ENCODE measurements at regions not wholly inside any gene's neighbourhood (a gene's known extent, or its start where the extent isn't known, plus 50 kb on each side); places are given as distances from the start of the nearest gene placed in this dataset.
"Not testable (repeated sequence)": the region's sequence is repeated elsewhere in the genome, so short reads cannot be mapped to it uniquely, and the experiment has no call there.

DNA sequence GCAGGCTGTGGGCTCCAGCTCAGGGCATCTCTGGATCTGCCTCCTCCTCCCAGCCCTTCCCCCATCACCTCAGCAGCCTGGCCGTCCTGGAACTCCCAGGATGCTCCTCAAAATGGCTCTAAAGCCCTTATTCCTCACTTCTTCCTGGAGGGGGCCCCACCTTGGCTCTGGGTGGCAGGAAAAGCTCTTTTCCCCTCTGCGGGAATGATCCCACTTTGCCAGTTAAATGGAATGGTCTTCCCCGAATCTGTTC, 79.1 kb upstream of the GOLGA6L4 start:
- not testable (repeated sequence) for H3K9me3 ChIP-seq (ENCODE audit: insufficient read depth, low read depth, low read length)

GRCh38 chr15:84157056-84157632, 78.4 kb upstream of the GOLGA6L4 start:
- not testable (repeated sequence) for H3K9me3 ChIP-seq (ENCODE audit: insufficient read depth, low read depth, low read length); H4K20me1 ChIP-seq (ENCODE audit: insufficient read depth, low read length, poor library complexity, severe bottlenecking); H3K4me2 ChIP-seq (ENCODE audit: low read depth, low read length, poor library complexity, severe bottlenecking); H3K27me3 ChIP-seq (ENCODE audit: insufficient read depth, low read length, poor library complexity, severe bottlenecking); H3K36me3 ChIP-seq (ENCODE audit: insufficient read depth, low read length); H3F3A ChIP-seq (ENCODE audit: low read depth); H2AFZ ChIP-seq (ENCODE audit: low read length); H3K9ac ChIP-seq (ENCODE audit: low read depth, low read length, poor library complexity, severe bottlenecking); H3K4me1 ChIP-seq (ENCODE audit: insufficient read depth, low read length, poor library complexity, severe bottlenecking); H3K9me2 ChIP-seq (replicated peaks; ENCODE audit: low read depth, low read length); H3K4me3 ChIP-seq (ENCODE audit: low read length, poor library complexity, severe bottlenecking); H3K79me2 ChIP-seq (ENCODE audit: insufficient read depth, low read length)

More for the DNA sequence above, 79.1 kb upstream of the GOLGA6L4 start:
- H4K20me1 ChIP-seq (ENCODE audit: insufficient read depth, low read length, poor library complexity, severe bottlenecking); H3K9me2 ChIP-seq (replicated peaks; ENCODE audit: low read depth, low read length); H3K27me3 ChIP-seq (ENCODE audit: insufficient read depth, low read length, poor library complexity, severe bottlenecking); H3F3A ChIP-seq (ENCODE audit: low read depth); H3K36me3 ChIP-seq (ENCODE audit: insufficient read depth, low read length); H2AFZ ChIP-seq (ENCODE audit: low read length); H3K4me3 ChIP-seq (ENCODE audit: low read length, poor library complexity, severe bottlenecking); H3K9ac ChIP-seq (ENCODE audit: low read depth, low read length, poor library complexity, severe bottlenecking); H3K4me2 ChIP-seq (ENCODE audit: low read depth, low read length, poor library complexity, severe bottlenecking); H3K4me1 ChIP-seq (ENCODE audit: insufficient read depth, low read length, poor library complexity, severe bottlenecking); H3K79me2 ChIP-seq (ENCODE audit: insufficient read depth, low read length): not testable (repeated sequence)

- H3K9me3 ChIP-seq (ENCODE audit: insufficient read depth, low read depth, low read length); H3F3A ChIP-seq (ENCODE audit: low read depth); H4K20me1 ChIP-seq (ENCODE audit: insufficient read depth, low read length, poor library complexity, severe bottlenecking); H3K27me3 ChIP-seq (ENCODE audit: insufficient read depth, low read length, poor library complexity, severe bottlenecking); H2AFZ ChIP-seq (ENCODE audit: low read length); H3K9me2 ChIP-seq (replicated peaks; ENCODE audit: low read depth, low read length); H3K9ac ChIP-seq (ENCODE audit: low read depth, low read length, poor library complexity, severe bottlenecking); H3K79me2 ChIP-seq (ENCODE audit: insufficient read depth, low read length); H3K4me3 ChIP-seq (ENCODE audit: low read length, poor library complexity, severe bottlenecking); H3K4me2 ChIP-seq (ENCODE audit: low read depth, low read length, poor library complexity, severe bottlenecking); H3K4me1 ChIP-seq (ENCODE audit: insufficient read depth, low read length, poor library complexity, severe bottlenecking); H3K36me3 ChIP-seq (ENCODE audit: insufficient read depth, low read length): not testable (repeated sequence)
These were observed 77.7 kb upstream of the GOLGA6L4 start for GRCh38 chr15:84157857-84158256.

DNA sequence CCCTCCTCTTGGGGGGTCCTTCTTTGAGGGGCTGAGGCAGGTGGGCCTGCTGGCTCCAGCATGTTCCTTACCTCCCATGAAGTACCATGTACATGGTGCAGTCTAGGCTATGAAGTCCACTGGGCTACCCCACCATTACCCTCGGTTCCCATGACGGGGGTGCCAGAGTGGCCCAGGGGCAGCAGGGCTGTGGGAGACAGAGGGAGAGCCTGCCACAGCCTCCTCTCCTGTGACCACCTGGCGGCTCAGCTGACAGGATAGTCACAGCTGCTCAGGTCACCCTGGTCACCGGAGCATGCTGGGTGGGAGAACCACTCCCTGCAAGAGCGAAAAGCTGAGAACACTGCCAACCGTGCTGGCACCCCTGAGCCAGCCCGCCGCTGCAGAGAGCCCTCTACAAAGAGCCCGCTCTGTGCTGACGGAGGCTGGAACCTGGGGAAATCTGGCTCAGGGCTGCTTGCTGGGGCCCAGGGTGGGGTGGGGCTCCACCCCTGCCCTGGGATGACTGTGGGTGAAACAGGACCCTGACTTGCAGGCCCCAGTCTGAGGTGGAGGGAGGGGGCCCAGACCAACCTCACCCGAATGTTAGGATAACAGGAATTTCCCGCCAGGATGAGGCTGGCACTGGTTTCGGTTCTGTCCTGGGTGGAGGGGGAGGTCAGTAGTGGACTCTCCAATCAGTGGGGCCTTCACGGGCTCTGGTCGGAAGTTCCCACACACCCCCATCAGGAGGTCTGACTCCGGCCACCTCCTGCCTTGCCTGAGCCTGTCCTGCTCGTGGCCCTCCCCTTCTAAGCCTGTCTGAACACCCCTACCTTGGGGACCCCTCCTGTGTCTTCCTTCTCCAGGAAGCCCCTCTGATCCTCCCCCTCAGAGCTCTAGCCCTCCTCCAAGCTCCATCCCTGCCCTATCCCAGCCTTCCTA, 76.0 kb upstream of the GOLGA6L4 start:
- H3K4me2 ChIP-seq (ENCODE audit: low read depth, low read length, poor library complexity, severe bottlenecking) = not testable (repeated sequence)

DNA sequence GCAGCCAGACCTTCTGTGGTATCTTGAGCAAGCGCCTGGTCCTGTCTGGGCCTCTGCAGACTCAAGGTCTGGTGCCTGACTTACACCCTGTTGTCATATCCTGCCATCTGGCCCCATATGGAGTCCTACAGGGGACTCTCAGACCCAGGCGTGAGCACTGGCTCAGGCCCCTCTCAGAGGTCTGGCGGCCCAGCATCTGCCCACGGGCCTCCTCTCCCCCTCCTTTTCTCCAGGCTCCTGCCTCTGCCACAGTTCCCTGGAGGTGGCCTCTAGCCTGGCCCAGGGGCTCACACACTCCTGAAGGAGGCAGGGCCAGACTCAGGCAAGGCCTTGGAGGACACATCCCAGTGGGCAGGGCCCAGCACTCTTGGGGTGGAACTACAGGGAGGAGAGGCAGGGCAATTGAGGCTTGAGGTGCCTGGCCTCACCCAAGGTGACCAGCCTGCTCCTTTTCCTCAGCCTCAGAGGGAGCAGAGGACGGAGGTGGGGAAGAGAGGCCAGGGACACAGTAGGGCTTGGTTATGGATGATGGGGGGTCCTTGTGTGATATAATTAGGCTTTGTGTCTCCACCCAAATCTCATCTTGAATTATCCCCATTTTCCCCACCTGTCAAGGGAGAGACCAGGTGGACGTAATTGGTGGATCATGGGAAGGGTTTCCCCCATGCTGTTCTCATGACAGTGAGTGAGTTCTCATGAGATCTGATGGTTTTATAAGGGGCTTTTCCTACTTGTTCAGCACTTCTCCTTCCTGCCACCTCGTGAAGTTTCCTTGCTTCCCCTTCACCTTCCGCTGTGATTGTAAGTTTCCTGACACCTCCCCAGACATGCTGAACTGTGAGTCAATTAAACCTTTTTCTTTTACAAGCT, 70.9 kb upstream of the GOLGA6L4 start:
- not testable (repeated sequence) for H3K36me3 ChIP-seq (ENCODE audit: insufficient read depth, low read length); H3K4me3 ChIP-seq (ENCODE audit: low read length, poor library complexity, severe bottlenecking); H3F3A ChIP-seq (ENCODE audit: low read depth)

More for the DNA sequence above, 76.0 kb upstream of the GOLGA6L4 start:
- H3K9ac ChIP-seq (ENCODE audit: low read depth, low read length, poor library complexity, severe bottlenecking); H4K20me1 ChIP-seq (ENCODE audit: insufficient read depth, low read length, poor library complexity, severe bottlenecking); H3K9me2 ChIP-seq (replicated peaks; ENCODE audit: low read depth, low read length); H2AFZ ChIP-seq (ENCODE audit: low read length); H3K4me3 ChIP-seq (ENCODE audit: low read length, poor library complexity, severe bottlenecking); H3K27me3 ChIP-seq (ENCODE audit: insufficient read depth, low read length, poor library complexity, severe bottlenecking); H3F3A ChIP-seq (ENCODE audit: low read depth); H3K79me2 ChIP-seq (ENCODE audit: insufficient read depth, low read length); H3K9me3 ChIP-seq (ENCODE audit: insufficient read depth, low read depth, low read length); H3K4me1 ChIP-seq (ENCODE audit: insufficient read depth, low read length, poor library complexity, severe bottlenecking); H3K36me3 ChIP-seq (ENCODE audit: insufficient read depth, low read length): not testable (repeated sequence)

GRCh38 chr15:84170029-84170428, 65.5 kb upstream of the GOLGA6L4 start:
- not testable (repeated sequence) for H2AFZ ChIP-seq (ENCODE audit: low read length); H3K79me2 ChIP-seq (ENCODE audit: insufficient read depth, low read length); H3K9me2 ChIP-seq (replicated peaks; ENCODE audit: low read depth, low read length); H3K9me3 ChIP-seq (ENCODE audit: insufficient read depth, low read depth, low read length); H3F3A ChIP-seq (ENCODE audit: low read depth); H3K9ac ChIP-seq (ENCODE audit: low read depth, low read length, poor library complexity, severe bottlenecking); H3K4me3 ChIP-seq (ENCODE audit: low read length, poor library complexity, severe bottlenecking); H3K36me3 ChIP-seq (ENCODE audit: insufficient read depth, low read length); H3K4me2 ChIP-seq (ENCODE audit: low read depth, low read length, poor library complexity, severe bottlenecking); H4K20me1 ChIP-seq (ENCODE audit: insufficient read depth, low read length, poor library complexity, severe bottlenecking); H3K27me3 ChIP-seq (ENCODE audit: insufficient read depth, low read length, poor library complexity, severe bottlenecking); H3K4me1 ChIP-seq (ENCODE audit: insufficient read depth, low read length, poor library complexity, severe bottlenecking)

More for the DNA sequence above, 70.9 kb upstream of the GOLGA6L4 start:
- H3K4me1 ChIP-seq (ENCODE audit: insufficient read depth, low read length, poor library complexity, severe bottlenecking); H2AFZ ChIP-seq (ENCODE audit: low read length); H3K9me2 ChIP-seq (replicated peaks; ENCODE audit: low read depth, low read length); H4K20me1 ChIP-seq (ENCODE audit: insufficient read depth, low read length, poor library complexity, severe bottlenecking); H3K9ac ChIP-seq (ENCODE audit: low read depth, low read length, poor library complexity, severe bottlenecking); H3K4me2 ChIP-seq (ENCODE audit: low read depth, low read length, poor library complexity, severe bottlenecking); H3K9me3 ChIP-seq (ENCODE audit: insufficient read depth, low read depth, low read length); H3K79me2 ChIP-seq (ENCODE audit: insufficient read depth, low read length); H3K27me3 ChIP-seq (ENCODE audit: insufficient read depth, low read length, poor library complexity, severe bottlenecking): not testable (repeated sequence)

- H3F3A ChIP-seq (ENCODE audit: low read depth); H2AFZ ChIP-seq (ENCODE audit: low read length); H3K4me3 ChIP-seq (ENCODE audit: low read length, poor library complexity, severe bottlenecking); H3K4me1 ChIP-seq (ENCODE audit: insufficient read depth, low read length, poor library complexity, severe bottlenecking); H3K9ac ChIP-seq (ENCODE audit: low read depth, low read length, poor library complexity, severe bottlenecking); H3K36me3 ChIP-seq (ENCODE audit: insufficient read depth, low read length); H3K4me2 ChIP-seq (ENCODE audit: low read depth, low read length, poor library complexity, severe bottlenecking); H4K20me1 ChIP-seq (ENCODE audit: insufficient read depth, low read length, poor library complexity, severe bottlenecking); H3K9me3 ChIP-seq (ENCODE audit: insufficient read depth, low read depth, low read length); H3K27me3 ChIP-seq (ENCODE audit: insufficient read depth, low read length, poor library complexity, severe bottlenecking); H3K9me2 ChIP-seq (replicated peaks; ENCODE audit: low read depth, low read length); H3K79me2 ChIP-seq (ENCODE audit: insufficient read depth, low read length): not testable (repeated sequence)
These were observed 62.4 kb upstream of the GOLGA6L4 start for GRCh38 chr15:84173231-84173610.

All from Loucy (cell line).